Mesendoderm (in vitro differentiated cells): ENCODE measurements at regions not wholly inside any gene's neighbourhood (a gene's known extent, or its start where the extent isn't known, plus 50 kb on each side); places are given as distances from the start of the nearest gene placed in this dataset.

Source experiments
- DNase-seq: peaks from one replicate; pipeline ENCODE4 v3.0.0; 2013
- H2AK5ac ChIP-seq: 2 replicates; pipeline ENCODE4 v1.6.1; 2013; ENCODE audit warnings: low read length, inconsistent platforms
- H2BK120ac ChIP-seq: 2 replicates; pipeline ENCODE4 v1.6.1; 2013; ENCODE audit warnings: low read depth, mild to moderate bottlenecking, low read length, moderate library complexity, mixed read lengths
- H2BK15ac ChIP-seq: replicated peaks from 2 replicates; pipeline ENCODE4 v1.6.1; 2013; ENCODE audit warnings: low read depth, mild to moderate bottlenecking, moderate library complexity
- H2BK5ac ChIP-seq: 2 replicates; pipeline ENCODE4 v1.6.1; 2013; ENCODE audit warnings: low read length, inconsistent platforms
- H3K18ac ChIP-seq: 2 replicates; pipeline ENCODE4 v1.6.1; 2013; ENCODE audit warnings: mild to moderate bottlenecking, low read length, mixed read lengths
- H3K23ac ChIP-seq: one replicate; pipeline ENCODE4 v1.6.1; 2013; ENCODE audit warnings: low read length
- H3K27ac ChIP-seq: 2 replicates; pipeline ENCODE4 v1.5.1; 2013; ENCODE audit warnings: low read depth, mild to moderate bottlenecking, inconsistent platforms, low read length, moderate library complexity
- H3K27me3 ChIP-seq: 2 replicates; pipeline ENCODE4 v1.6.1; 2013; ENCODE audit warnings: low read length, control low read depth, mild to moderate bottlenecking, inconsistent platforms; ENCODE audit not compliant: insufficient read depth, poor library complexity
- H3K36me3 ChIP-seq: 2 replicates; pipeline ENCODE4 v1.6.1; 2013; ENCODE audit warnings: low read length, inconsistent platforms; ENCODE audit not compliant: control insufficient read depth, insufficient read depth
- H3K4ac ChIP-seq: one replicate; pipeline ENCODE4 v1.6.1; 2013; ENCODE audit warnings: low read depth, mild to moderate bottlenecking, low read length, moderate library complexity
- H3K4me1 ChIP-seq: 2 replicates; pipeline ENCODE4 v1.6.1; 2013; ENCODE audit warnings: low read depth, low read length, inconsistent platforms; ENCODE audit not compliant: control insufficient read depth
- H3K4me2 ChIP-seq: 2 replicates; pipeline ENCODE4 v1.6.1; 2013; ENCODE audit warnings: low read length
- H3K4me3 ChIP-seq: 2 replicates; pipeline ENCODE4 v1.5.1; 2013; ENCODE audit warnings: mild to moderate bottlenecking, low read length
- H3K56ac ChIP-seq: one replicate; pipeline ENCODE4 v1.6.1; 2013; ENCODE audit warnings: low read length
- H3K79me1 ChIP-seq: 2 replicates; pipeline ENCODE4 v1.6.1; 2013; ENCODE audit warnings: low read length, inconsistent platforms
- H3K79me2 ChIP-seq: 2 replicates; pipeline ENCODE4 v1.6.1; 2013; ENCODE audit warnings: mild to moderate bottlenecking, low read length; ENCODE audit not compliant: control insufficient read depth, insufficient read depth
- H3K9ac ChIP-seq: 2 replicates; pipeline ENCODE4 v1.6.1; 2013; ENCODE audit warnings: low read length, inconsistent platforms
- H4K5ac ChIP-seq: one replicate; pipeline ENCODE4 v1.6.1; 2013; ENCODE audit warnings: low read length
- H4K8ac ChIP-seq: one replicate; pipeline ENCODE4 v1.6.1; 2013; ENCODE audit warnings: low read depth, mild to moderate bottlenecking, control low read depth, low read length, moderate library complexity
- WGBS: extraction: QIAGEN DNeasy Blood & Tissue Kit; methylation state at CpG from one replicate; pipeline ENCODE4 v1.1.7; 2013; ENCODE audit warnings: low lambda C conversion rate, missing lambda C conversion rate; ENCODE audit not compliant: insufficient coverage; ENCODE audit errors: extremely low coverage; 5-methylcytosine and 5-hydroxymethylcytosine counted together

DNA sequence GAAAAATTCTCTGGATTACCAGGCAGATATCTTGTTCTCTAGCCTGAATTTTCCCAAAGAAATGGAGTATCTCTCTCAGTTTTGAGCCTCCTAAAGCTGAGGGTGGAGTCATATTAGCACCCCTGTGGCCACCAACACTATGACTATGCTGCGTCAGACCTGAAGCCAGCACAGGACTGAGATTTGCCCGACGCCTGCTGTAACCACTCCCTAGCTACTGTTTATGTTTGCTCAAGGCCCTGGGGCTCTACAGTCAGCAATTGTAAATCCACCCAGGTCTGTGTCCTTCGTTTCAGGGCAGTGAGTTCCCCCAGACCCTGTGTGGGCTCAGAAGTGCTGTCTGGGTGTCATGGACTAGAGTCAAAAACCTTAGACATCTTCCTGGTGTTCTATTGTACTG is 61.4 kb downstream of the ZXDA start:
- Histone ChIP-seq H3K4ac (no peak overlapping the region), H2AK5ac (no peak overlapping the region), H3K9ac (no peak overlapping the region), H3K79me1 (no peaks in the 10 kb centered on the region), H4K5ac (no peak overlapping the region), H3K4me1 (no peaks in the 10 kb centered on the region), H3K36me3 (no peaks in the 10 kb centered on the region), H3K23ac (no peak overlapping the region), H4K8ac (no peak overlapping the region), H2BK15ac (no peak overlapping the region), H3K18ac (no peak overlapping the region), H2BK5ac (no peak overlapping the region), H3K27ac (no peak overlapping the region), H3K27me3 (no peaks in the 10 kb centered on the region), H3K56ac (no peak overlapping the region), H2BK120ac (no peak overlapping the region), H3K4me3 (no peak overlapping the region), H3K79me2 (no peaks in the 10 kb centered on the region), H3K4me2 (no peak overlapping the region)
- no CpG with 5 or more reads among the region's 4 CpGs for WGBS
- no peak for DNase-seq

GRCh38 chrX:57822818-57823217 is 87.4 kb downstream of the ZXDA start:
- H2BK15ac ChIP-seq: no peak overlapping the region
- no peak overlapping the region for H2BK5ac ChIP-seq
- H3K79me1 ChIP-seq: no peaks in the 10 kb centered on the region
- H4K8ac ChIP-seq: no peak overlapping the region
- H3K36me3 ChIP-seq: no peaks in the 10 kb centered on the region
- H3K56ac ChIP-seq: no peak overlapping the region
- H3K27ac ChIP-seq: no peak overlapping the region
- DNase-seq: no peak
- no peak overlapping the region for H3K23ac ChIP-seq
- H2AK5ac ChIP-seq: no peak overlapping the region
- no peak overlapping the region for H3K18ac ChIP-seq
- H3K27me3 ChIP-seq: no peaks in the 10 kb centered on the region
- no peak overlapping the region for H3K4me2 ChIP-seq
- no peak overlapping the region for H3K9ac ChIP-seq
- H3K4ac ChIP-seq: no peak overlapping the region
- H3K79me2 ChIP-seq: no peaks in the 10 kb centered on the region
- no peak overlapping the region for H3K4me3 ChIP-seq
- no peak overlapping the region for H4K5ac ChIP-seq
- no CpG with 5 or more reads among the region's 4 CpGs for WGBS
- no peak overlapping the region for H2BK120ac ChIP-seq
- H3K4me1 ChIP-seq: no peaks in the 10 kb centered on the region

- Histone ChIP-seq H2BK15ac (no peak overlapping the region), H3K9ac (no peak overlapping the region), H4K5ac (no peak overlapping the region), H3K18ac (no peak overlapping the region), H3K79me1 (no peaks in the 10 kb centered on the region), H3K23ac (no peak overlapping the region), H3K4me1 (no peaks in the 10 kb centered on the region), H3K4me3 (no peak overlapping the region), H3K27ac (no peak overlapping the region), H3K27me3 (no peaks in the 10 kb centered on the region), H3K4me2 (no peak overlapping the region), H3K36me3 (no peaks in the 10 kb centered on the region), H2BK120ac (no peak overlapping the region), H3K56ac (no peak overlapping the region), H3K4ac (no peak overlapping the region), H4K8ac (no peak overlapping the region), H2BK5ac (no peak overlapping the region), H2AK5ac (no peak overlapping the region), H3K79me2 (no peaks in the 10 kb centered on the region)
- no CpG with 5 or more reads among the region's 8 CpGs for WGBS
- no peak for DNase-seq
Observed at GRCh38 chrX:57822398-57822797, 87.9 kb downstream of the ZXDA start.

GRCh38 chrX:57821703-57822387 is 88.4 kb downstream of the ZXDA start:
- H3K4ac ChIP-seq: no peak overlapping the region
- no peak overlapping the region for H3K9ac ChIP-seq
- no peaks in the 10 kb centered on the region for H3K36me3 ChIP-seq
- H3K27me3 ChIP-seq: no peaks in the 10 kb centered on the region
- DNase-seq: peak; percentile 51
- no peaks in the 10 kb centered on the region for H3K79me1 ChIP-seq
- no peak overlapping the region for H2AK5ac ChIP-seq
- WGBS: no CpG with 5 or more reads among the region's 8 CpGs
- H3K4me1 ChIP-seq: no peaks in the 10 kb centered on the region
- H2BK5ac ChIP-seq: no peak overlapping the region
- H2BK15ac ChIP-seq: no peak overlapping the region
- no peak overlapping the region for H3K23ac ChIP-seq
- no peak overlapping the region for H3K4me3 ChIP-seq
- H3K79me2 ChIP-seq: no peaks in the 10 kb centered on the region
- H2BK120ac ChIP-seq: no peak overlapping the region
- no peak overlapping the region for H3K27ac ChIP-seq
- H3K4me2 ChIP-seq: no peak overlapping the region
- no peak overlapping the region for H3K18ac ChIP-seq
- no peak overlapping the region for H4K8ac ChIP-seq
- no peak overlapping the region for H4K5ac ChIP-seq
- no peak overlapping the region for H3K56ac ChIP-seq

- Histone ChIP-seq H3K27ac (no peak overlapping the region), H3K79me2 (no peaks in the 10 kb centered on the region), H2BK120ac (no peak overlapping the region), H3K9ac (no peak overlapping the region), H2BK5ac (no peak overlapping the region), H4K5ac (no peak overlapping the region), H3K4me3 (no peak overlapping the region), H3K23ac (no peak overlapping the region), H3K18ac (no peak overlapping the region), H3K4ac (no peak overlapping the region), H3K27me3 (no peaks in the 10 kb centered on the region), H2BK15ac (no peak overlapping the region), H4K8ac (no peak overlapping the region), H2AK5ac (no peak overlapping the region), H3K56ac (no peak overlapping the region), H3K4me1 (no peaks in the 10 kb centered on the region), H3K36me3 (no peaks in the 10 kb centered on the region), H3K79me1 (no peaks in the 10 kb centered on the region), H3K4me2 (no peak overlapping the region)
- no peak for DNase-seq
- WGBS: no CpG with 5 or more reads among the region's 2 CpGs
Observed at GRCh38 chrX:57817302-57817701, 93.0 kb downstream of the ZXDA start.

DNA sequence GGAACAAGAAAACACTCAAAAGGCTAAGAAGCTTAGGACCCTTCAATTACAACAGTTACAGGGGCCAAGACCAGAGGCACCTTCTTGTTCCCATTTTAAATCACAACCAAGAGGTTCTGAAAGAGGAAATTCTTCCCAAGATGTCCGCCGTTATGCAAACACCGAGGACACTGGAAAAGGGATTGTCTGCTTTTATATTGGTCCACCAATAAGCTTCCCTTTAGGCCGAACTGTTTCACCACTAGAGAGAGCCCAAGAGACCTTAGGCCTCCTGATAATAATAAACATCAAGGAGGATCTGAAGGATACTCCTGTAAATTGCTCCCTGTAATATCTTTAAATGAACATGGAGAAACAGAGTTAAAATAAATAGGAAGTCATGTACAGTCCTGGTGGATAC is 92.6 kb upstream of the NLRP2B start:
- H3K4me2 ChIP-seq: no peak overlapping the region
- no peak overlapping the region for H2BK120ac ChIP-seq
- H4K8ac ChIP-seq: no peak overlapping the region
- no peak overlapping the region for H3K23ac ChIP-seq
- H3K9ac ChIP-seq: no peak overlapping the region
- no peak overlapping the region for H4K5ac ChIP-seq
- H3K4me1 ChIP-seq: no peaks in the 10 kb centered on the region
- no CpG with 5 or more reads among the region's 4 CpGs for WGBS
- H3K79me2 ChIP-seq: no peaks in the 10 kb centered on the region
- H3K27ac ChIP-seq: no peak overlapping the region
- peak; percentile 0 for DNase-seq
- no peaks in the 10 kb centered on the region for H3K79me1 ChIP-seq
- H2BK5ac ChIP-seq: no peak overlapping the region
- no peak overlapping the region for H3K4ac ChIP-seq
- H3K27me3 ChIP-seq: no peaks in the 10 kb centered on the region
- no peak overlapping the region for H3K4me3 ChIP-seq
- H2AK5ac ChIP-seq: no peak overlapping the region
- no peak overlapping the region for H3K56ac ChIP-seq
- H3K36me3 ChIP-seq: no peaks in the 10 kb centered on the region
- H2BK15ac ChIP-seq: no peak overlapping the region
- no peak overlapping the region for H3K18ac ChIP-seq
